Osteoblast (primary cell): ENCODE measurements at regions not wholly inside any gene's neighbourhood (a gene's known extent, or its start where the extent isn't known, plus 50 kb on each side); places are given as distances from the start of the nearest gene placed in this dataset.

Experiments
- DNase-seq: peaks from one replicate; pipeline ENCODE4 v3.0.0; 2011; ENCODE audit warnings: low spot score, mixed read lengths; ENCODE audit not compliant: insufficient read length; ENCODE audit errors: missing footprints
- H2AFZ ChIP-seq: 2 replicates; pipeline ENCODE4 v1.6.0; 2011; ENCODE audit warnings: mild to moderate bottlenecking, low read length
- H3K27ac ChIP-seq: 2 replicates; pipeline ENCODE4 v1.5.1; 2011; ENCODE audit warnings: mild to moderate bottlenecking, low read depth, low read length, moderate library complexity
- H3K27me3 ChIP-seq: 2 replicates; pipeline ENCODE4 v1.6.0; 2012; ENCODE audit warnings: mild to moderate bottlenecking, control low read depth, inconsistent platforms, low read length, moderate library complexity; ENCODE audit not compliant: insufficient read depth
- H3K36me3 ChIP-seq: 2 replicates; pipeline ENCODE4 v1.5.1; 2011; ENCODE audit warnings: mild to moderate bottlenecking, low read length, control low read depth, moderate library complexity; ENCODE audit not compliant: insufficient read depth
- H3K4me1 ChIP-seq: 2 replicates; pipeline ENCODE4 v1.5.1; 2011; ENCODE audit warnings: mild to moderate bottlenecking, low read length, control low read depth, moderate library complexity; ENCODE audit not compliant: insufficient read depth
- H3K4me2 ChIP-seq: 2 replicates; pipeline ENCODE4 v1.6.0; 2011; ENCODE audit warnings: mild to moderate bottlenecking, low read length; ENCODE audit not compliant: insufficient read depth
- H3K4me3 ChIP-seq: fragments of 200-600 bp; sonication (generic); 3 replicates; pipeline ENCODE4 v1.5.1; 2012; ENCODE audit warnings: mild to moderate bottlenecking, low read length, inconsistent platforms; ENCODE audit not compliant: insufficient read depth
- H3K79me2 ChIP-seq: 2 replicates; pipeline ENCODE4 v1.6.0; 2012; ENCODE audit warnings: mild to moderate bottlenecking, low read length, control low read depth, inconsistent platforms; ENCODE audit not compliant: insufficient read depth
- H3K9me3 ChIP-seq: 2 replicates; pipeline ENCODE4 v1.5.1; 2011; ENCODE audit warnings: low read depth, low read length, control low read depth
- H4K20me1 ChIP-seq: 2 replicates; pipeline ENCODE4 v1.6.0; 2012; ENCODE audit warnings: mild to moderate bottlenecking, low read length, control low read depth; ENCODE audit not compliant: insufficient read depth
- TF ChIP-seq, protein P1 (sequence below): IDR thresholded peaks from 2 replicates; pipeline ENCODE4 v1.5.1; 2011; ENCODE audit warnings: mild to moderate bottlenecking, low read depth, low read length, moderate library complexity; ENCODE audit errors: extremely low read depth

DNA sequence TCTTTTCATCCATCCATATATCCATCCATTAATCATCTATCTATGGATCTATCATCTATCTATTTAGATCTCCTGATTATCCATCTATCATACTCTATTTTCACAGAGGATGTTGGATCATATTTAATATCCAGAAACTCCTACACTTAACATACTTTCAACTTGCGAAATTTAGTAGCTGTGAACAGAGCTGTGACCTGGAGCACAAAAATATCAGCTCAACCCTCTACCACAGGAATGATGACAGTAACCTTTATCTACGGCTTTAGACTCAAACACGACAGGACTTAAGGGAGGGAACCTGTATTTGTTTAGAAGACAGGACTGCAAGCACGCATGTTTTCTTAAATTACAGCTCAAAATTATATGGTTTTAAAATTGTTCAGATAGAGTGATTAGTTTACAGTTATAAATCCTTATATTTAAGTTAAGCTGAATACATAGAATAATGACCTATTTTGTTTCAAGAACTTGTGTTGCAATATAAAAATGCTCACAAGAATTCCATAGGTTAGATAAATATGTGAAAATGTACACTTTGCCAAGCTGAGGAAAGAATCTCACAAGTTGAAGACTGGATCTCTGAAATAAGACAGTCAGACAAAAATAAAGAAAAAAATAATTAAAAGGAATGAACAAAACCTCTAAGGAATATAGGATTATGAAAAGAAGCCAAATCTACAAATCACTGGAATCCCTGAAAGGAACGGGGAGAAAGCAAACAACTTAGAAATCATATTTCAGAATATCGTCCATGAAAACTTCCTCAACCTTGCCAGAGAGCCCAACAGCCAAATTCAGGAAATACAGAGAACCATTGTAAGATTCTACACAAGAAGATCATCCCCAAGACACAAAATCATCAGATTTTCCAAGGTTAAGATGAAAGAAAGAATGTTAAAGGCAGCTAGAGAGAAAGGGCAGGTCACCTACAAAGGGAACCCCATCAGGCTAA lies 142.0 kb downstream of the COL6A3 start:
- H3K9me3 ChIP-seq, result no peaks in the 10 kb centered on the region
- H3K4me1 ChIP-seq, result no peaks in the 10 kb centered on the region
- no peaks in the 10 kb centered on the region for H3K36me3 ChIP-seq
- no peaks in the 10 kb centered on the region for H3K79me2 ChIP-seq
- H4K20me1 ChIP-seq, result no peaks in the 10 kb centered on the region
- no peak overlapping the region for H3K4me3 ChIP-seq
- H3K27ac ChIP-seq, result no peak overlapping the region
- TF ChIP-seq, protein P1, sequence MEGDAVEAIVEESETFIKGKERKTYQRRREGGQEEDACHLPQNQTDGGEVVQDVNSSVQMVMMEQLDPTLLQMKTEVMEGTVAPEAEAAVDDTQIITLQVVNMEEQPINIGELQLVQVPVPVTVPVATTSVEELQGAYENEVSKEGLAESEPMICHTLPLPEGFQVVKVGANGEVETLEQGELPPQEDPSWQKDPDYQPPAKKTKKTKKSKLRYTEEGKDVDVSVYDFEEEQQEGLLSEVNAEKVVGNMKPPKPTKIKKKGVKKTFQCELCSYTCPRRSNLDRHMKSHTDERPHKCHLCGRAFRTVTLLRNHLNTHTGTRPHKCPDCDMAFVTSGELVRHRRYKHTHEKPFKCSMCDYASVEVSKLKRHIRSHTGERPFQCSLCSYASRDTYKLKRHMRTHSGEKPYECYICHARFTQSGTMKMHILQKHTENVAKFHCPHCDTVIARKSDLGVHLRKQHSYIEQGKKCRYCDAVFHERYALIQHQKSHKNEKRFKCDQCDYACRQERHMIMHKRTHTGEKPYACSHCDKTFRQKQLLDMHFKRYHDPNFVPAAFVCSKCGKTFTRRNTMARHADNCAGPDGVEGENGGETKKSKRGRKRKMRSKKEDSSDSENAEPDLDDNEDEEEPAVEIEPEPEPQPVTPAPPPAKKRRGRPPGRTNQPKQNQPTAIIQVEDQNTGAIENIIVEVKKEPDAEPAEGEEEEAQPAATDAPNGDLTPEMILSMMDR, result no peak
- H3K27me3 ChIP-seq, result no peaks in the 10 kb centered on the region
- no peak overlapping the region for H3K4me2 ChIP-seq
- H2AFZ ChIP-seq, result no peak overlapping the region
- no peak for DNase-seq
